Trophoblast cell (in vitro differentiated cells and primary cell): ENCODE measurements at regions not wholly inside any gene's neighbourhood (a gene's known extent, or its start where the extent isn't known, plus 50 kb on each side); places are given as distances from the start of the nearest gene placed in this dataset.

Source experiments
- DNase-seq, 2 donors: peaks; one replicate each; pipeline ENCODE4 v3.0.0-alpha.2; 2016
- H2AFZ ChIP-seq: 2 replicates; pipeline ENCODE4 v1.6.1; 2013; ENCODE audit warnings: low read length, moderate library complexity, mild to moderate bottlenecking; ENCODE audit not compliant: insufficient read depth, poor library complexity
- H2AK5ac ChIP-seq: 2 replicates; pipeline ENCODE4 v1.6.1; 2013; ENCODE audit warnings: mild to moderate bottlenecking, low read length
- H2BK120ac ChIP-seq: 2 replicates; pipeline ENCODE4 v1.6.1; 2013; ENCODE audit warnings: low read length, mild to moderate bottlenecking, moderate library complexity; ENCODE audit not compliant: insufficient read depth, poor library complexity
- H2BK12ac ChIP-seq: 2 replicates; pipeline ENCODE4 v1.6.1; 2013; ENCODE audit warnings: mild to moderate bottlenecking, low read length, moderate library complexity
- H2BK5ac ChIP-seq: 2 replicates; pipeline ENCODE4 v1.6.1; 2013; ENCODE audit warnings: low read length, low read depth, moderate library complexity, mild to moderate bottlenecking; ENCODE audit not compliant: poor library complexity
- H3K14ac ChIP-seq: 2 replicates; pipeline ENCODE4 v1.6.1; 2013; ENCODE audit warnings: mild to moderate bottlenecking, low read length
- H3K18ac ChIP-seq: 2 replicates; pipeline ENCODE4 v1.6.1; 2013; ENCODE audit warnings: mild to moderate bottlenecking, low read length
- H3K23ac ChIP-seq: 2 replicates; pipeline ENCODE4 v1.6.1; 2013; ENCODE audit warnings: low read length
- H3K27ac ChIP-seq: 2 replicates; pipeline ENCODE4 v1.5.1; 2013; ENCODE audit warnings: low read depth, mild to moderate bottlenecking, inconsistent platforms, low read length, moderate library complexity
- H3K27me3 ChIP-seq: 2 replicates; pipeline ENCODE4 v1.6.1; 2013; ENCODE audit warnings: inconsistent platforms, mild to moderate bottlenecking, low read length, moderate library complexity; ENCODE audit not compliant: insufficient read depth
- H3K36me3 ChIP-seq, 2 experiments: 1 replicate in 1 of 2; 2 replicates in 1 of 2; pipeline ENCODE4 v1.6.1; 2013; ENCODE audit warnings: low read length in 2 of 2, mild to moderate bottlenecking in 2 of 2, moderate library complexity in 1 of 2; ENCODE audit not compliant: insufficient read depth in 2 of 2, control insufficient read depth in 1 of 2
- H3K4ac ChIP-seq: 2 replicates; pipeline ENCODE4 v1.6.1; 2013; ENCODE audit warnings: low read depth, mild to moderate bottlenecking, low read length, moderate library complexity
- H3K4me1 ChIP-seq, 2 experiments: 1 replicate in 1 of 2; 2 replicates in 1 of 2; pipeline ENCODE4 v1.6.1; 2013; ENCODE audit warnings: low read length in 2 of 2, mild to moderate bottlenecking in 2 of 2, moderate library complexity in 1 of 2; ENCODE audit not compliant: insufficient read depth in 2 of 2, control insufficient read depth in 1 of 2
- H3K4me2 ChIP-seq: 2 replicates; pipeline ENCODE4 v1.6.1; 2013; ENCODE audit warnings: inconsistent platforms, mild to moderate bottlenecking, low read length, moderate library complexity
- H3K4me3 ChIP-seq: 2 replicates; pipeline ENCODE4 v1.5.1; 2013; ENCODE audit warnings: mild to moderate bottlenecking, low read depth, low read length, inconsistent platforms
- H3K79me1 ChIP-seq: one replicate; pipeline ENCODE4 v1.6.1; 2013; ENCODE audit warnings: low read length
- H3K79me2 ChIP-seq: 2 replicates; pipeline ENCODE4 v1.6.1; 2013; ENCODE audit warnings: low read length, mild to moderate bottlenecking; ENCODE audit not compliant: control insufficient read depth, insufficient read depth, poor library complexity
- H3K9ac ChIP-seq: 2 replicates; pipeline ENCODE4 v1.6.1; 2013; ENCODE audit warnings: mild to moderate bottlenecking, low read length
- H3K9me3 ChIP-seq: 2 replicates; pipeline ENCODE4 v1.6.1; 2013; ENCODE audit warnings: low read depth, mild to moderate bottlenecking, control low read depth, inconsistent platforms, low read length; ENCODE audit not compliant: insufficient read depth
- H4K12ac ChIP-seq: 2 replicates; pipeline ENCODE4 v1.6.1; 2013; ENCODE audit warnings: low read depth, mild to moderate bottlenecking, low read length, moderate library complexity
- H4K8ac ChIP-seq: 2 replicates; pipeline ENCODE4 v1.6.1; 2013; ENCODE audit warnings: low read depth, mild to moderate bottlenecking, low read length, moderate library complexity
- H4K91ac ChIP-seq: one replicate; pipeline ENCODE4 v1.6.1; 2013; ENCODE audit warnings: low read depth, mild to moderate bottlenecking, low read length, moderate library complexity
- WGBS: extraction: QIAGEN DNeasy Blood & Tissue Kit; methylation state at CpG from one replicate; pipeline ENCODE4 v1.1.7; 2013; ENCODE audit warnings: missing lambda C conversion rate; ENCODE audit not compliant: insufficient read length, insufficient coverage; ENCODE audit errors: extremely low coverage; 5-methylcytosine and 5-hydroxymethylcytosine counted together

GRCh38 chr7:12893292-12893691, 205.9 kb downstream of the ARL4A start:
- Histone ChIP-seq H4K12ac (no peak overlapping the region), H3K4me1 (no peaks in the 10 kb centered on the region), H3K27me3 (no peaks in the 10 kb centered on the region), H2AK5ac (no peak overlapping the region), H3K14ac (no peak overlapping the region), H3K23ac (no peak overlapping the region), H3K79me1 (no peaks in the 10 kb centered on the region), H3K18ac (no peak overlapping the region), H4K8ac (no peak overlapping the region), H3K4me3 (no peak overlapping the region), H3K79me2 (no peaks in the 10 kb centered on the region), H2AFZ (no peak overlapping the region), H3K9ac (no peak overlapping the region), H3K27ac (no peak overlapping the region), H3K9me3 (no peaks in the 10 kb centered on the region), H3K4me2 (no peak overlapping the region), H3K4ac (no peak overlapping the region), H4K91ac (no peak overlapping the region), H2BK5ac (no peak overlapping the region), H2BK12ac (no peak overlapping the region), H3K36me3 (no peaks in the 10 kb centered on the region), H2BK120ac (no peak overlapping the region)
- no CpG with 5 or more reads among the region's 2 CpGs for WGBS
- no peak for DNase-seq

GRCh38 chr7:12895296-12895695, 207.9 kb downstream of the ARL4A start:
- WGBS, result no CpG with 5 or more reads among the region's 3 CpGs
- H3K36me3 ChIP-seq, result no peaks in the 10 kb centered on the region
- no peak overlapping the region for H3K4me3 ChIP-seq

DNA sequence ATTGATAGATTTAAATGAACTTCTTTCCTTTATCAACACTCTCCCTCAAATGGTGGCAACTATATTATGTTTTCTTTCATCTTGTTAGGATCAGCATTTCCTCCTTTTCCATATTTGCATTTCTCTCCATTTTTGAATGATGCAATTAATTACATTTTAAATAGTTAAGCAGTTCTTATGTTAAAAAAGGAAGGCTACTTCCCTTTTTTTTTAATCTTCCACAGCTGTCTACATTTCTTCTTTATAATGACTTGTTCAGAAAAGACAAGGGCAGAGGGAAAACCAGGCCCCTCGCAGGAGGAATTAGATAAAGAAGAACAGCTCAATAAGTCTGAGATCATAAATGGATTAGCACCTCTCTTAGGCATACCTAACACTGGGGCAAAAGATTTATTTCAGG, 208.9 kb downstream of the ARL4A start:
- no peaks in the 10 kb centered on the region for H3K4me1 ChIP-seq
- no peak overlapping the region for H3K9ac ChIP-seq
- WGBS, result no CpG with 5 or more reads among the region's 1 CpG
- H4K8ac ChIP-seq, result no peak overlapping the region
- no peak overlapping the region for H2BK120ac ChIP-seq
- no peak overlapping the region for H3K23ac ChIP-seq
- no peak overlapping the region for H3K4ac ChIP-seq
- no peaks in the 10 kb centered on the region for H3K79me1 ChIP-seq
- no peak overlapping the region for H2AK5ac ChIP-seq
- no peak for DNase-seq
- no peaks in the 10 kb centered on the region for H3K79me2 ChIP-seq
- H2AFZ ChIP-seq, result no peak overlapping the region
- H3K14ac ChIP-seq, result no peak overlapping the region
- H2BK12ac ChIP-seq, result no peak overlapping the region
- H3K9me3 ChIP-seq, result no peaks in the 10 kb centered on the region
- no peak overlapping the region for H3K27ac ChIP-seq
- H4K91ac ChIP-seq, result no peak overlapping the region
- H4K12ac ChIP-seq, result no peak overlapping the region
- H3K36me3 ChIP-seq, result no peaks in the 10 kb centered on the region
- H2BK5ac ChIP-seq, result no peak overlapping the region
- H3K18ac ChIP-seq, result no peak overlapping the region
- H3K27me3 ChIP-seq, result no peaks in the 10 kb centered on the region
- H3K4me3 ChIP-seq, result no peak overlapping the region
- H3K4me2 ChIP-seq, result no peak overlapping the region

More at GRCh38 chr7:12895296-12895695, 207.9 kb downstream of the ARL4A start:
- no peak for DNase-seq
- Histone ChIP-seq H4K91ac (no peak overlapping the region), H4K8ac (no peak overlapping the region), H2BK5ac (no peak overlapping the region), H3K4me1 (no peaks in the 10 kb centered on the region), H3K23ac (no peak overlapping the region), H3K9ac (no peak overlapping the region), H3K4me2 (no peak overlapping the region), H3K27me3 (no peaks in the 10 kb centered on the region), H3K14ac (no peak overlapping the region), H3K9me3 (no peaks in the 10 kb centered on the region), H3K27ac (no peak overlapping the region), H3K79me2 (no peaks in the 10 kb centered on the region), H2BK12ac (no peak overlapping the region), H2BK120ac (no peak overlapping the region), H3K18ac (no peak overlapping the region), H4K12ac (no peak overlapping the region), H3K4ac (no peak overlapping the region), H2AK5ac (no peak overlapping the region), H3K79me1 (no peaks in the 10 kb centered on the region), H2AFZ (no peak overlapping the region)

- Histone ChIP-seq H4K12ac (no peak overlapping the region), H2BK12ac (no peak overlapping the region)
- WGBS, result no CpG with 5 or more reads among the region's 2 CpGs
Observed at GRCh38 chr7:12898004-12898403, 210.6 kb downstream of the ARL4A start.

More at GRCh38 chr7:12898004-12898403, 210.6 kb downstream of the ARL4A start:
- H3K4me3 ChIP-seq, result no peak overlapping the region
- DNase-seq, result no peak
- no peaks in the 10 kb centered on the region for H3K27me3 ChIP-seq
- no peak overlapping the region for H3K4ac ChIP-seq
- H2AK5ac ChIP-seq, result no peak overlapping the region
- no peak overlapping the region for H2BK5ac ChIP-seq
- H3K36me3 ChIP-seq, result no peaks in the 10 kb centered on the region
- H2BK120ac ChIP-seq, result no peak overlapping the region
- no peaks in the 10 kb centered on the region for H3K79me1 ChIP-seq
- H2AFZ ChIP-seq, result no peak overlapping the region
- no peaks in the 10 kb centered on the region for H3K79me2 ChIP-seq
- no peaks in the 10 kb centered on the region for H3K4me1 ChIP-seq
- H4K8ac ChIP-seq, result no peak overlapping the region
- H3K14ac ChIP-seq, result no peak overlapping the region
- no peak overlapping the region for H3K4me2 ChIP-seq
- no peaks in the 10 kb centered on the region for H3K9me3 ChIP-seq
- no peak overlapping the region for H3K9ac ChIP-seq
- H3K18ac ChIP-seq, result no peak overlapping the region
- no peak overlapping the region for H4K91ac ChIP-seq
- no peak overlapping the region for H3K23ac ChIP-seq
- no peak overlapping the region for H3K27ac ChIP-seq
